Activated CD4-positive, alpha-beta T cell treated with anti-CD3 and anti-CD28 coated beads, Interleukin-2, Interleukin-6, amounts not matched to agents 100 ng/mL and 50 ng/mL, durations not matched to agents 16 hours and 8 hours (primary cell): ENCODE measurements at regions not wholly inside any gene's neighbourhood (a gene's known extent, or its start where the extent isn't known, plus 50 kb on each side); places are given as distances from the start of the nearest gene placed in this dataset.

Source experiments
- DNase-seq: peaks from one replicate; pipeline ENCODE4 v3.0.0-alpha.2; 2020

GRCh38 chr13:106159295-106160195, 375.9 kb downstream of the EFNB2 start:
- no peak for DNase-seq

- no peak for DNase-seq
These were observed 379.0 kb downstream of the EFNB2 start for GRCh38 chr13:106156468-106156867.

DNA sequence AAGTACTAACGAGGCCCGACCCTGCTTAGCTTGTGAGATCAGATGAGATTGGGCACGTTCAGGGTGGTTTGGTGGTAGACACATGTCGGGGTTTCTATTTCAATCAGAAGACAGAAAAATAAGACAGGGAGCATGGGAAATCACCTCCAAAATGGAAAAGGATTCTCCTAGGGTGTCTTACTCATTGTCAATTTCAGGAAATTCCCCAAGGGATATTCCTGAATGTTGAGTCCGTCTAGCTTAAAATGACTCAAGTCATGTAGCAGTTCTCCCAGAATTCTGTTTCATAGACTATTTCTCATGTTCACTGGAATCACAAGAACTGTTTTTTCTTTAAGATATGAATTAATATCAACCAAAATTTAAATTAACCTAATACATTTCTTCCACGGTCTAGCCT, 380.1 kb downstream of the EFNB2 start:
- DNase-seq = no peak

DNA sequence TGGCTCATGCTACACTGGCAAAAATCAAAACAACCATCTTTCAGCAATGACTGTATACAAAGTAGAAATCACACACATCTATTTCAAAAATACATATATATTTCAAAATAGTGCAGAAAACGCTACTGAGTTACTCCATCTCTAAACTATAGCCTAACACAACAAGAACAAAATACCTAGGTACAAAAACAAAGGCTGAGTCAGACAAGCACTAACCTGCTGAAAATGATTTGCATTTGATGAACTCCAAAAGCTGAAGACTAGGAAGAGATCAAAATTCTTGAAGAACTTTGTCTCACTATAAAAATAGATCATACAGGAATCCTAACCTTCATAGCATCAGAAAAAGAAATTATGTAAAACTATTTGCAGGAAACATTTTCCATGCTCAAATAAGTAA, 381.6 kb downstream of the EFNB2 start:
- DNase-seq = no peak

DNA sequence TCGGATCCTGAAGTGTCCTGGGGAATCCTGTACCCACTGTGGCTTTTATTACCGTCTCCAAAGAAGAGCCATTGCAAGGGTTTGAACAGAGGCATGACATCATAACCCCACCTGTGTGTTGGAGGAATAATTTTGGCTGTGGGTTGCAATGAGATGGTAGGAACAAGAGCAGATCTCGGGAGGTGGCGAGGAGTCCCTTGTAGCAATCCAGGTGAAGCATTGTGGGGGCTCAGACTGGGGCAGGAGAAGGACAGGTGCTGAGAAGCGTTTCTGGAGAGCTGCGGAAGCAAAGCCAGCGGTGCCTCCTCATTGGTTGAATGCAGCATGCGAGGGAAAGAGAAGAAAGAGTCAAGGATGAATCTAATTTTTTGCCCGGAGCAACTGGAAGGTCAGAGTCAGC, 382.4 kb downstream of the EFNB2 start:
- DNase-seq = no peak

DNA sequence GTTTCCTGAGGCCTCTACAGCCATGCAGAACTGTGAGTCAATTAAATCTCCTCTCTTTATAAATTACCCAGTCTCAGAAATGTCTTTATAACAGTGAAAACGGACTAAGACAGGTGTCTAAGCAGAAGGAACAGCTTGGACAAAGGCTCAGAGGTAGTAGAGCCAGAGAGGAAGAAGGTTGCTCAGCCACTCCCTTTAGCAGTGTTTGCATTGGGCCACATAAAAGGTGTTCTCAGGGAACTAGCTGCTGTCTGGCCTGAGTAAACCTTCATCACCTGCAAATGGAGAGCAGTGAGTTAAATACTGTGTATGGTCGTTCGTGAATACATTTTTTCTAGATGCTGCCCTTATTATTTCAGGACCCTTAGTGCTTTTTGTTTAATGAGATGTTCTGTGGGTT, 383.4 kb downstream of the EFNB2 start:
- no peak for DNase-seq

- DNase-seq = no peak
These were observed 384.3 kb downstream of the EFNB2 start for GRCh38 chr13:106151056-106151699.

DNA sequence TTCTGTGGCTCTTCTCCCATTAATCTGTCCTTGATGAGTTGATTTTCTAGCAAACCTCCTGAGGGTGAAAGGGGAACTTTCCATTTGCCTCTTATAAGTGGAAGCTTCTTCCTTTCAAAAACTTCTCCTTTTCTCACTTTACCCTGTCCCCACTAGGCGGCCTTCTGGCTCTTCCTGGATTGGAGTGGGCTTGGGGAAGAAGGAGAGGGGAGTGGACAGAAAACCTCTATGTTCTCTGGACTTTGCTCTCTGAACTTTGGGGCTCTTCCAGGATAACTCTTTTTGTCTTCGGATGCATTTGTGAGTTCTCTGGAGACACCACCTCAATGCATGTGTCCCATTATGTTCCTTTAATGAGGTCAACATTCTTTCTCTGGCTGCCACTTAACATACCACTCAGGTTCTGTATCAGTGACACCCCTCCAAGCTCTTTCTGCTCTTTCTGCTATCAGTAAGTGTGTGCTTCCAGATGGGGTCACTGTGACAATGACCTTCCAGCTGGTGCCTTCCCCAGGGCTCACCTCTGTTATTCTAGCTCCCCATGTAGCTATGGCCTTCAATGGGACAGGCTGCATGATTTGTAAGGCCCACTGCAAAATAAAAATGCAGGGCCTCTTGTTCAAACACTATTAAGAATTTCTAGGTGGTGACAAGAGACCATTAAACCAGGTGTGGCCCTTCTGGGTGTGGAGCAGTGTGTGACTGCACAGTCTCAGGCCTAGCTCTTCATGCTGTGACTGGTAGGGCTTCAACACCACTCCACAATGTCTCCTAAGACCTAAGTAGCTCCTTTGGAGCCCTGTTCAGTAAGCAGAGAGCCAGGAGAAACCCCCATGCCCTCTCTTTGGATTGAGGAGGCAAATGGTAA, 389.2 kb downstream of the EFNB2 start:
- DNase-seq = no peak

DNA sequence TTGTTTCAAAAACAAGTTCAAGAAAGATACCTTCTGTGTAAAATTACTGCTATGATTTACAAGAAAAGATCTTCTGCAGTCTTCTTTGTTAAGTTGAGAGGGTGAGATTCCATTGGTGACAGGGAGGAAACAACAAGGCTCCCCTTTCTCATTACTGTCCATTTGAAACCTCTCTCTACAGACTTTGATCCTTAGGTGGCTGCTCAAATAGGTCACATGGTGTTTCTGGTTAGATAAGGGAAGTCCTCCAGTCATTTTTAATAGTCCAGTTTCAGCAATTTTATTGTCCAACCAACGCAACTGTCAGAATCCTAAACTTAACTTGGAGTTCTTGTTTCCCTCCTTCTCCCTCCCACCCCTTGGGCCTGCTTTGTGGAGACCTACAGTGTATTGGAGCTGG, 390.4 kb downstream of the EFNB2 start:
- no peak for DNase-seq

DNA sequence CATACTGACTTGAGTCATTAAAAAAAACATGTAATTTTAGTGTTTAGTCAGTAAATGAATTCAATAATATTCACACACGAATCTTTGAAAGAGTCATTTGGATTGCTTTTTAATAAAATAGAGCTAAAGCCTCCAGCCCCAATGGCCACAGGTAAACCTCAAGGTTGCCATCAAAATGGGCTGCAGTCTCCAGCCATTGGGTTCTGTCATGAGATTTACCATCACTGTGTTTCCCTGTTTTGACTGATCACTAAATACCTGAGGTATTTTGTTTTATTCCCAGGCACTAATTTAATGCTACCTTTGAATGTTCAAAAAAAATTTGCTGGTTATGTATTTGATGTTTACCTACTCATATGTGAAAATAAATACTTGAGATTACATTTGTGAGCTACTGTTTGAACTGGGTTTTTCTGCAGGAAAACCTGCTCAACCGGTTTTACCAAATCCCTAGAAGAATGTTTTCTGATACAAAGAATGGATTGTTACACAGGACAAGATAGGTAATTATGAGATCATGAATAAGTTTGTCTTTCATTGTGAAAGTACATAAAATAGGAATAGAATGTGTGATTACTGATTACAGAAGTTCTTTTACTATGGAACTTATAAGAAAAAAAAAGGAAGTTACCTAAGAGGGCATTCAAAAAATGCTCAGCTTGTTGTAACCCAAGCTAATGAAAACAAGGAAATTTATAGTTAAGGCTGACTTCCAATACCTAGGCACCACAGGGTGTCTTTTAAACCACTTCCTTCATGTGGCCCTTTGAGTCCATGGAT, 391.3 kb downstream of the EFNB2 start:
- no peak for DNase-seq

DNA sequence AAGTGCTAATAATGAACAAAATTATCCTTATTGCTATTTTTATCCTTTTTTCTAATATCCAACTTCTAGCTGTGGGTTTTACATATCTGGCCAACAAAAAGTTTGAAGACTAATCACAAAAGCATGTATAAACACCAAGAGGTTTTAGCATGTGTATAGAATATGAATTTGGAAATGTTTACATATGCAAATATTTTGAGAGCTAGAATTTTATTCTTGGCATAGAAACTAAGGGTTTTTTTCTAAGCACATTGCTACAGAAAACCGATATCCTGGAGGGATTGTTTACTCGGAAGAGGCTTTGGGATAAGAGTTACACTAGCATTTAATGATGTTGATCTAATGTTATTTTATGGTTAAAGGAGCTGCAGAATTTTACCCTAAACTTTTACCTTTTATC, 392.1 kb downstream of the EFNB2 start:
- no peak for DNase-seq

DNA sequence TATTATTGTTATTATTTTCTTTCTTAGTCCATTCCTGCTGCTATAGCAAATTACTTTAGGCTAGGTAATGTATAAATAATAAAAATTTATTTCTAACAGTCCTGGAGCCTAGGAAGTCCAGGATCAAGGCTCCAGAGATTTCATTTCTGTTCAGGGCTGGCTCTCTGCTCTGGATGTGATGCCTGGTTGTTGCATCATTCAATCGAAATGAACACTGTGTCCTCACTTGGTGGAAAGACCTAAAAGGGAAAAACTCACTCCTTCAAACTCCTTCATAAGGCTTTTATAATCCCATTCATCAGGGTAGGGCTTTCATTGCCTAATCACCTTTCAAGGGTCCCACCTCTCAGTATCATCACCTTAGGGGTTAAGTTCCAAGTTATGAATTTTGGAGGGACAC, 395.0 kb downstream of the EFNB2 start:
- DNase-seq = no peak

DNA sequence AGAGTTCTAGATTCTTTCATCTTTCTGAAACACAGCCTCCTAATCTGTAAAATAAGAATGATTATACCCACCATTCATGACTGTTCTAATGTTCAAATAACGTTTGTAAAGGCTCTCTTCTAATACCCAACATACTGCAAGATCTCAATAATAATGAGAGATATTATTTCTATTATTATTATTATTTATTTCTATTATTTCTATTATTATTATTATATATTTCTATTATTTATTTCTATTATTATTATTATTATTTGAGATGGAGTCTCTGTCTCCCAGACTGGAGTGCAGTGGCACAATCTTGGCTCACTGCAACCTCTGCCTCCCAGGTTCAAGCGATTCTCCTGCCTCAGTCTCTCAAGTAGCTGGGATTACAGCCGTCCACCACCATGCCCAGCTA, 395.5 kb downstream of the EFNB2 start:
- no peak for DNase-seq

DNA sequence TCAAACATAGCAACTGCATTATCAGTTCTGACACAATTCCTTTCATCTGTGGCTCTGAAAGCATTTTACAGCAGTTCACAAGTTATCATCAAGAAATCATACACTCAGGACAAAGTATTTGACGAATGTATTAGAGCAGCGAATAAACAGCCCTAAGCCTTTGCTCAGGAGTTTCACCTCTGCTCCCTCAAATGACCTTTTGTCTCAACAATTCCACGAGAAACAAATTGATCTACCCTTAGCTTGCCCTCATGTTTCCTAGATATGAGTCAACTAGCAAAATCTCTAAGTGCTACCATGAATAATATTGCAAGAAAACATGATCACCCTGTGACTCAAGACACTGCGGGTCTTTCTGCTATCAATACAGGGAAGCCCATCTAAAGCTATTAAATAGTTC, 396.1 kb downstream of the EFNB2 start:
- DNase-seq = no peak

DNA sequence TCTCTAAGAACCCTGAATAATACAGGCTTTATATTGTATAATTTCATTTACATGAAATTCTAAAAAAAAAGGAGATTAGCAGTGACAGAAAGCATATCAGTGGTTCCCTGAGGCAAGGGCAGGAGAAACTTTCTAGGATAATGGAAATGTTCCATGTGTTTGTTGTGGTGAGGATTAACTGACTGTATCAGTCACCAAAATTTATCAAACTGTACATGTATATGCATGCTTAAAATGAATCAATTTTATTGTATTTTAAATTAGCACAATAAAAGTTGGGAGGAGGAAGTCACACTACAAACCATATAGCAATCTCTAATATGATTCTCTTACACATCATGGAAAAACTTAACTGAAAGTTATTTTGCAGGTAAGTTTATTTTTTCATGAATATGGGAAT, 396.8 kb downstream of the EFNB2 start:
- DNase-seq = no peak

DNA sequence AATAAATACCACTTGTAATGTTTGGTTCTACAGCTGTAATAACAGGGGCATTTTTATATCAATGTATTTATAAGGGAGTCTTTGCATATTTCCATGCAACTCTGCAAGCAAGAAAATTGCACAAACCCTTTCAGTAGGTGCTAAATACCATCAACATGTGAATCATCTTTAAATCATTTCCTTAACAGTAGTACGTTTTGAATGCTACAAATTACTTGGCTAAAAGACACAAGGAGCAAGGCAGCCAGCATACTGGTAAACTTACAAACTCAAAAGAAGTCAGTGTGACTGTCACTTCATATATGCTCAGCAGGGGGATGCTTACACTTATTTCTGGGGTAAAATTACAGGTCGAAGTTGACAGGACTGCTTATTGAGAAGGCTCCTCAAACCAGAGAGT, 402.4 kb downstream of the EFNB2 start:
- DNase-seq = no peak

DNA sequence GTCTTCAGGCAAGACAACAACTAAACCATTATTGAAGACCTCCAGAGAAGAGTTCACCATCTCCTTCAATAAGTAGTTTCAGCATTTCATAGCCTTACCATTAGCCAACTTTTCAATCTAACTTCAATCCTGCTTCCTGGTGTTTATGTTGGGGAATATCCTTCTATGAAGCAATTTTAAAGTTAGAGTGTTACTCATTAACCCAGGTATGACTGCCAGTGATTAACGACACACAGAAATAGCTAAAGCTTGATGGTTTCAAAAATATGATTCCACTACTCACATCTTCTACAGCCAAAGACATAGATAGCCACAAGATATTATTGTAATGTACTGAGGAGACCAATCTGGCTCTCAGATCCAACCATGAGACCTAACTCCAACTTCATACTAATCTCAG, 403.2 kb downstream of the EFNB2 start:
- DNase-seq = no peak

GRCh38 chr13:106129993-106130392, 405.5 kb downstream of the EFNB2 start:
- no peak for DNase-seq

- DNase-seq = no peak
These were observed 406.2 kb downstream of the EFNB2 start for GRCh38 chr13:106129273-106129672.

DNA sequence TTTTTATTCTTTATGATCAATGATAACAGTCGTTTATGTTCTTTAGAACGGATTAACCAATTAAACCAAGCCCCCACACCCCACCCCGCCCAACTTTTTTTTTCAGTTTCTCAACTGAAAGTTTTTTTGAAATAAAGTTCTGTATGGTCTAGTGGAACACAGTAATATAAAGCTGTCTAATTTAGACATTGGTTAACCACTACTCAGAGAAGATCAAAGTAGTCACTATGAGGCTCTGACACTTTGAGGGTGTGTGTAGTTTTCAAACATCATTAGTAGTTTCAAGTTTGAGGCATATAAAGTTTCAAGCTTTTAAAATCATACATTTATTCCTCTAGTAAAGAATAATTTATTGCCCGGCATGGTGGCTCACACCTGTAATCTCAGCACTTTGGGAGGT, 413.2 kb downstream of the EFNB2 start:
- no peak for DNase-seq

DNA sequence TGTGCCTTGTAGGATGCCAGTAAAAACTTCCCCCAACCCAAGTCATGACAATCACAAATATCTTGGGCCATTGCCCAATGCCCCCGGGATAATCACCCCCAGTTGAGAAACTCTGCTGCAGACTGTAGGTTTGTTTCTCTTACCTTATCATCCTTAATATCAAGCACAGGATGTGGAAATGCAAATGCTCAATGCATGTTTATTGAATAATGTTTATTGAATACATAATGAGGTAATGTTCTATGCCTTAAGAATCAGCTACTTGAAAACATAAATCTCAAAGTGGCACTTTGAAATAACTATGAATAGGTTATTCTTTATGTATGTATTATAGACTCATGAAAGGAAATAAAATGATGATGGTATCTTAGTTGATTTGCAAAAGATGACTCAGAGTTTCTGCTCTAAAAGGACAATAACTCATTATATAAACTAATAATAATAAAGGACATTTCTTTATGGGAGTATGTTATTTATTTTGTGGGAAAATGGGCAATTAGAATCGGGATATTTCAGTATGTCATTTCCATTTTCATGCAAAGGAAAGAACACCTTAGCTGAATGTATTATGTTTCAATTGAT, 414.2 kb downstream of the EFNB2 start:
- no peak for DNase-seq

DNA sequence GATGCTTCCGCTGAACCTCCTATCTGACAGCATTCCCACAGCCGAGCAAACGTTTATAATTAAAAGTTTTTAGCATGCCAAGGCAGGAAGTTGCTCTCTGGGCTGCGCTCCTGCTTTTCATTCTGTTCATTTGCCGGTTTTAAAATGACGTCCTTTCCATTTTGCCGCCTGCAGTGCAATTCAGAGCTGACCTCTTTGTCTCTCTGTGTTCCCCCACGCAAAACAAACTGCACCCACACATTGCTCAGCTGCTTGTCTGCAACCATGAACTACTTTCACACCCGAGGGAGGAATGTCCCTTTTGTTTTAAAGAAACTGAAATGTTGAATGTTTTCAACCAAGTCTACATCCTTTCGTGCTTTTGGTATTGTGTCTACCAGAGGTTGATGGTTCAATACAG, 416.5 kb downstream of the EFNB2 start:
- DNase-seq = no peak
